ENCODE measurements at regions not wholly inside any gene's neighbourhood (a gene's known extent, or its start where the extent isn't known, plus 50 kb on each side); places are given as distances from the start of the nearest gene placed in this dataset.

- TF ChIP-seq CTCF (IDR thresholded peaks at IDR 0.05; ENCODE audit: insufficient read depth, missing control alignments) = no peak
- FAIRE-seq = no peak
- no peak for DNase-seq (ENCODE audit: insufficient read length, low spot score)
These were observed 51.6 kb upstream of the SYN3 start for GRCh38 chr22:33109514-33110430.

GRCh38 chr22:33108037-33108436, 49.9 kb upstream of the SYN3 start:
- DNase-seq (ENCODE audit: insufficient read length, low spot score) = no peak
- no peak for TF ChIP-seq CTCF (IDR thresholded peaks at IDR 0.05; ENCODE audit: insufficient read depth, missing control alignments)
- FAIRE-seq = no peak

Data from D721Med (cell line).